ENCODE measurements at regions not wholly inside any gene's neighbourhood (a gene's known extent, or its start where the extent isn't known, plus 50 kb on each side); places are given as distances from the start of the nearest gene placed in this dataset.

DNA sequence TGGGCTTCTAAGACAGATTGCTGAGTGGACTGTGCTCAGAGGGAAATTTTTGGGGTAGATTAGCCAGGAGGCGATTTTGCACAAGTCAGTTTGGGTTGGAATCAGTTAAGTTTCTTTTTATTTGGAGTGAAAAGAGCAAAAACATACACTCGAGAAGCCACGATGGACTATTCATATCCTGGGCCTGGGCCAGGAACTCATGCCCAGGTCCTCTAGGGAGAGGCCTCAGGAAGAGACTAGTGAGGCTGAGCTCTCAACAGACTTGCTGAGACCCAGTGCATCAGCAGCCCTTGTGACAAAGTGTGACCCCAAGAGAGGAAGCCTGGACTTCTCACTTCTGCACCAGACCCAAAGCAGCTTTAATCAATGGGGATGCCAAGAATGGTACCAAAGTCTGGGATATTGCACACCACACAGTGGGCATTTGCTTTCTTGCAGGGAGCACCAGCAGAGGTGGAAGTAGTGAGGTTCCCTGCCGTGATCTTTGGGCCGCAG is 61.6 kb upstream of the MAFB start:
- TF ChIP-seq, protein P1, sequence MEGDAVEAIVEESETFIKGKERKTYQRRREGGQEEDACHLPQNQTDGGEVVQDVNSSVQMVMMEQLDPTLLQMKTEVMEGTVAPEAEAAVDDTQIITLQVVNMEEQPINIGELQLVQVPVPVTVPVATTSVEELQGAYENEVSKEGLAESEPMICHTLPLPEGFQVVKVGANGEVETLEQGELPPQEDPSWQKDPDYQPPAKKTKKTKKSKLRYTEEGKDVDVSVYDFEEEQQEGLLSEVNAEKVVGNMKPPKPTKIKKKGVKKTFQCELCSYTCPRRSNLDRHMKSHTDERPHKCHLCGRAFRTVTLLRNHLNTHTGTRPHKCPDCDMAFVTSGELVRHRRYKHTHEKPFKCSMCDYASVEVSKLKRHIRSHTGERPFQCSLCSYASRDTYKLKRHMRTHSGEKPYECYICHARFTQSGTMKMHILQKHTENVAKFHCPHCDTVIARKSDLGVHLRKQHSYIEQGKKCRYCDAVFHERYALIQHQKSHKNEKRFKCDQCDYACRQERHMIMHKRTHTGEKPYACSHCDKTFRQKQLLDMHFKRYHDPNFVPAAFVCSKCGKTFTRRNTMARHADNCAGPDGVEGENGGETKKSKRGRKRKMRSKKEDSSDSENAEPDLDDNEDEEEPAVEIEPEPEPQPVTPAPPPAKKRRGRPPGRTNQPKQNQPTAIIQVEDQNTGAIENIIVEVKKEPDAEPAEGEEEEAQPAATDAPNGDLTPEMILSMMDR (IDR thresholded peaks at IDR 0.05) = no peak
- no peak for TF ChIP-seq POLR2A (IDR thresholded peaks at IDR 0.05)
